HG02678 (cell line): ENCODE measurements at regions not wholly inside any gene's neighbourhood (a gene's known extent, or its start where the extent isn't known, plus 50 kb on each side); places are given as distances from the start of the nearest gene placed in this dataset.

Source experiments
- ATAC-seq: cut with Tn5 transposase; IDR thresholded peaks from one replicate; pipeline ENCODE4 v1.9.1; 2021; ENCODE audit warnings: mild to moderate bottlenecking, moderate library complexity; ENCODE audit not compliant: unreplicated experiment

- peak; percentile 71 for ATAC-seq
Measured at GRCh38 chr6:11366183-11366933, 133.9 kb upstream of the NEDD9 start.

GRCh38 chr6:11364971-11365397 lies 132.5 kb upstream of the NEDD9 start:
- no peak for ATAC-seq

- no peak for ATAC-seq
Measured at GRCh38 chr6:11363881-11364576, 131.6 kb upstream of the NEDD9 start.

GRCh38 chr6:11362564-11362963 lies 130.1 kb upstream of the NEDD9 start:
- no peak for ATAC-seq

- ATAC-seq, result no peak
Measured at GRCh38 chr6:11358904-11359830, 126.7 kb upstream of the NEDD9 start.

- ATAC-seq, result no peak
Measured at GRCh38 chr6:11357285-11357684, 124.8 kb upstream of the NEDD9 start.

- ATAC-seq, result no peak
Measured at GRCh38 chr6:11356404-11357155, 124.1 kb upstream of the NEDD9 start.

- ATAC-seq, result peak; percentile 70
Measured at GRCh38 chr6:11353921-11354389, 121.5 kb upstream of the NEDD9 start.

GRCh38 chr6:11350294-11350693 lies 117.8 kb upstream of the NEDD9 start:
- ATAC-seq, result no peak

GRCh38 chr6:11349880-11350279 lies 117.4 kb upstream of the NEDD9 start:
- no peak for ATAC-seq

GRCh38 chr6:11346516-11346915 lies 114.0 kb upstream of the NEDD9 start:
- peak; percentile 73 for ATAC-seq

- no peak for ATAC-seq
Measured at GRCh38 chr6:11345536-11345935, 113.1 kb upstream of the NEDD9 start.

- no peak for ATAC-seq
Measured at GRCh38 chr6:11343963-11344723, 111.7 kb upstream of the NEDD9 start.

- no peak for ATAC-seq
Measured at GRCh38 chr6:11341867-11342266, 109.4 kb upstream of the NEDD9 start.

GRCh38 chr6:11341303-11341702 lies 108.8 kb upstream of the NEDD9 start:
- no peak for ATAC-seq

GRCh38 chr6:11339380-11339779 lies 106.9 kb upstream of the NEDD9 start:
- no peak for ATAC-seq

- ATAC-seq, result no peak
Measured at GRCh38 chr6:11337306-11337705, 104.8 kb upstream of the NEDD9 start.

GRCh38 chr6:11335826-11336225 lies 103.4 kb upstream of the NEDD9 start:
- no peak for ATAC-seq

GRCh38 chr6:11333132-11333849 lies 100.8 kb upstream of the NEDD9 start:
- ATAC-seq, result peak; percentile 80
